Amygdala (tissue), 56 donors: ENCODE measurements at regions not wholly inside any gene's neighbourhood (a gene's known extent, or its start where the extent isn't known, plus 50 kb on each side); places are given as distances from the start of the nearest gene placed in this dataset.
"Not testable (repeated sequence)": the region's sequence is repeated elsewhere in the genome, so short reads cannot be mapped to it uniquely, and the experiment has no call there.

Experiments
- DNase-seq, 56 donors: peaks; one replicate each; lab custom pipeline; 2025; lab: John Stamatoyannopoulos, UW

- no peak for DNase-seq
Observed at GRCh38 chr19:56976300-56976699, 135.8 kb upstream of the PEG3 start.

GRCh38 chr19:56976995-56977906 is 136.7 kb upstream of the PEG3 start:
- DNase-seq = no peak

DNA sequence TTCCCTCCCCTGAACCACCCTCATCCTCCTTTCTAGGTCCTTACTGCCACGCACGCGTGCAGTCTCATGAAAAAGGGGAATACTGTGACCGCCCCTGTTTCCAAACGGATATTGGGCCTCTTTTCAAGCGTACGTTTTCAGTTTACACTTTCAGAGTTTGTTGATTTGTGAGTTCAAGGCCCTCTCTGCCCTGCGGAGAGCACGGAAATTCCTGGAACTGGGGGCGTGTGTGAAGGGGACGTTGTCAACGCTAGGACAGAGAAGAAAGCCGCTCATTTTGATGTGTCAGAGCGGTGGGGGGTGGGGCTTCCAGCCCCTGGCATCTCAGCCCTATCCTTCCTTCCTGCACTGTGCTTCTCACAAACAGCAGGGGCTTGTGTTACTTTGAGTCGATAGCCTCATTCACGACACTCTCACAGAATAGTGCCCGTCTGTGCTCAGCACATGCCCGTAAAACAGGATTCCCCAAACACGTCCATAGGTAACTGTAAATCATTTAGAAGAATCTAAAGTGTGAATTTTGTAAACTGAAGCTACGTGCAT is 137.6 kb upstream of the PEG3 start:
- no peak for DNase-seq

DNA sequence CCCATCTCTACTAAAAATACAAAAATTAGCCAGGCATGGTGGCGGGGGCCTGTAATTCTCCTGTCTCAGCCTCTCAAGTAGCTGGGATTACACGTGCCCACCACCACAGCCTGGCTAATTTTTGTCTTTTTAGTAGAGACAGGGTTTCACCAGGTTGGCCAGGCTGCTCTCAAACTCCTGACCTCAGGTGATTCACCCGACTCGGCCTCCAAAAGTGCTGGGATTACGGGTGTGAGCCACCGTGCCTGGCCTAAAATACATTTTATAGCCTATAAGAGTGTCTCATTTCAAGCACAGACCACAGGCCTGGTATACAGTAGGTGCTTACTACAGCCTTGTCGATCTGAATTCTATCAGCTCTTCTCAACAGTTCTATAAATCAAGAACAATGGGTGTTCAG is 139.5 kb upstream of the USP29 start:
- DNase-seq = not testable (repeated sequence)

GRCh38 chr19:56980906-56981305 is 138.9 kb upstream of the USP29 start:
- peak in 3 of 56 donors; percentile 7 to 23 (median 13) for DNase-seq

- not testable (repeated sequence) for DNase-seq
Observed at GRCh38 chr19:56981440-56981839, 138.3 kb upstream of the USP29 start.

DNA sequence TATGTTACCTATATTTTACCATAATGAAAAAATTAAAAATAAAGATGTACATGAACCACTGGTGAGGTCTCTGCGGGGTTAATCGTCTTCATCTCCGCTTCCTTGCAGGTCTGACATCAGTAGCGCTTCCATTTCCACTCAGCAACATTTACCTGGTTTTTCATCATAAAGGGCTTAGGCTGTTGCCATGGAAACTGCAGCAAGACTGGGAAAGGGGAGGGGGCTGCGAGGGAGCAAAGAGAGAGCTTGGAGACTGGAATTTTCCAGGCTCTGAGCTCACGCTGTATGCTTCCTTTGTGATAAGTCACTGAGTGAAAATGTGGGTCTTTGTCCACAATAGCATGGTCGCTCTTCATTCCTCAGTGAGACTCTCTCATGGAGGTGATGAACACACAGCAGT is 136.6 kb upstream of the USP29 start:
- DNase-seq = peak in 7 of 56 donors; percentile 4 to 44 (median 14)

GRCh38 chr19:56983804-56984203 is 136.0 kb upstream of the USP29 start:
- DNase-seq = no peak

DNA sequence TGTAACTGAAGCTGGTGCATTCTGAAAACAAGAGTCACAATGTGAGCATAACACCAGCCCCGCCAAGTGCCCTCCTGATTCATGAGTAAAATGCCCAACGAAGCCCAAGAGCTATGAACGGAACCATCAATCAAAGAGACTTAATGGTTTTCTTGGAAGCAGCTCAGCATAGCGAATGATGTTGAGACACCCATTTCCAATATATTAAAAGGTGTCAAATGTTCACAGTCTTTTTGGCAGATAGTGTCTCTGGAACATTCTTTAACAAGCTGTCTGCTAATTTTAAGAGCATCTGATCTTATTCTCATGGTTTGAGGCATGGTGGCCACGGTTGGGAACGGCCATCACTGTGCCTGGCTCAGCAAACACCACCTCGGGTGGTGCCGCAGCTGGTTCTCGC is 133.4 kb upstream of the USP29 start:
- DNase-seq = no peak

- peak in 17 of 56 donors; percentile 8 to 52 (median 28) for DNase-seq
Observed at GRCh38 chr19:56987184-56987583, 132.6 kb upstream of the USP29 start.

DNA sequence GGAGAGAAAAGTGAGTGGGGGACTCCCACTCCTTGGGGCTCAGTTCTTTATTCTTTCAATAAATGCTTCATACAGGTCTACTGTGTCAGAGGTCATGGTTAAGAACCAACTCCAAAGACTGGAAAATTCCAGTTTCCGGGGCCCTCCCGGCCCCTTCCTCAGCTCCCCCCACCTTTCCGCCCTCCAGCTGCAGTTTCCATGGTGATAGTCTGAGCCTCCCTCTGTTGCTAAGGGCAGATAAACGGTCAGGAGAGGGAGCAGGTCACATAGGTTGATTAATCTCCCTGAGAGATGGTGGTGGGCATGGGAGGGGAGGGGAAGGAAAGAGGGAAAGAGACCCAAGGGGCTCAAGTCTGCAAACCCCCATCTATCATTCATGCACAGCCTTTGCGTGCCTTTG is 131.5 kb upstream of the USP29 start:
- DNase-seq = no peak

DNA sequence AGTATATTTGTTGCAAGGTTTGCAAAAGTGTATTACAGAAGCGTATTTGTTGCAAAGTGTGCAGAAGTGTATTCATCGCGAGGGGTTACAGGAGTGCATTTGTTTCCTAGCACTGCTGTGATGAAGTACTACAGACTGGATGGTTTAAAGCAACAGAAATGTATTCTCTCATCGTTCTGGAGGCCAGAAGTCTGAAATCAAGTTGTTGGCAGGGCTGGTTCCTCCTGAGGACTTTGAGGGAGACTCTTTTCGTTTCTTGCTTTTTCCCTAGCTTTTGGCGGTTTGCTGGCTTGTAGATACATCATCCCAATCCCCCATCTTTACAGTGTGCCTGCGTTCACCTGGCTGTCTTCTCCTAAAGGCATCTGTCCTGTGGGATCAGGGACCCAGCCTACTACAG is 127.9 kb upstream of the USP29 start:
- no peak for DNase-seq

- DNase-seq = no peak
Observed at GRCh38 chr19:56993851-56994250, 125.9 kb upstream of the USP29 start.

GRCh38 chr19:56994251-56995017 is 125.4 kb upstream of the USP29 start:
- no peak for DNase-seq

- no peak for DNase-seq
Observed at GRCh38 chr19:56995303-56995702, 124.5 kb upstream of the USP29 start.

DNA sequence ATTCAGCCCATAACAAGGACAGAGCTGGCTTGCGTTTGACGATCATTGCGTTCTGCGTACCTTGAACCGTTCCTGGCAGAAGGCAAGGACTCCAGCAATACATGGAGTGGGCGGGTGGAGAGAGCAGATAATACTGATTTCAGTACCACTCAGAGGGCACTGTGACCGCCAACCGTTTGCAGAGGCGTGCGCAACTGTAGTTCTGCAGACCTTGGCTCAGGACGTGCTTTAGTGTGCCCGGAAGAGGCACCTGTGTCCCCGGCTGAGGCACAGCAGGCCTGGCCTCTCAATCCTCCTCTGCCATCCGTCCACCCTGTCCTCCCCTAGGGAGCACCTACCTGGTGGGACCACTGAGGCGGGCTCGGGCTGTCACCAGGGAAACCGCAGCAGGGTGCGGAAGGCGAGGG is 117.6 kb upstream of the USP29 start:
- no peak for DNase-seq

DNA sequence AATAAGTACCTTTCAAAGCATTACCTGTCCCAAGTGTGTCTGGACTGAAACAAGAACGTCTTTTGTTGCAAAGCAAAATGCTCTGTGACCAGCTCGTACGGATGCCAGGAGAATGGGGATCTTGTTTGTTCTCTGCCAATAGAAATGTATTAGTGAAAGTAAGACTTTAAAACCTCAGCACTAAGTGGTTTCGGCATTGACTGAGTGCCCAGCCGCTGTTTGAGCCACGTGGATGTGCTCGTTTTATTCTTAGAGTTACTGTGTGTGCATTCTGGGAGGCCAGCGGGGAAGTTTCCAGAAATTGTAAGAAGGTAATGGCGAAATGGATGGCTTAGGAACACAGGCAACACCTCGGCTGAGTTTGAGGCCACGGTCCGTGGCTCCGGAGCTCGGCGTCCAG is 117.1 kb upstream of the USP29 start:
- peak in 3 of 56 donors; percentile 10 to 15 (median 13) for DNase-seq

DNA sequence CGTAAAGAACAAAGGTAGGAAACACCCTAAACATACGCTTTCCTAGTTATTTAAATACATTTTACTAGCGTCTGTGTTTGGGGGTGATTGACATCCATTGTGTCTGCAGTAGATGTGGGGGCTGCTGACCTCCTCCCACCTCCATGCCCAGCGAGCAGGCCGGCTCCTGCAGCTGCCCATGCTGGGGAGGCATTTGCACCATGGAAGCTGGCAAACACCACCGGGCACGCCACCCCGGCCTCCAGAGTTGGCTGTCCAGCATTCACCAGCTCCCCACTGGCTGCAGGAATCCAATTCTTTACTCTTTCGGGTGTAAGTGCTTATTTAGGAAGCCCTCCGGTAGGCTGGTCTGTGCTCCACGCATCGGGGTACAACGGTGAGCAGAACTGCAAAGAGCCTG is 115.4 kb upstream of the USP29 start:
- DNase-seq = no peak

DNA sequence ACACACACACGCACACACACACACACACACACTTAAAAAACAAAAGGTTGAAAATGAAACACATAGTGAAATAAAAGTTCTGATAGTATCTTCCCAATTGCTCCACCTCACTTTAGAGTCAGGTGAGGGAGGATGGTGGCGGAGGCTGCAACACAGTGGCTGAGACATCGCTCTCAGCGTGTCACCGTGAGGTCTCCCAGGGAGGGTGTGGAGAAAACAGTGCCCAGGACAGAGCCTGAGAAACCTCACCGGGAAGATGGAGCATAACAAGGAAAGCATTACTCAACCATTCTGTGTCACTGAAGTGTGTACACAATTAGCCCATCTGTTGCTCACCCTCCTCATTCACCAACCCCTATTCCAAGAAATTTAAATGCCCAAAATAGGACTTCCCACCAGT is 111.4 kb upstream of the USP29 start:
- peak in 7 of 56 donors; percentile 6 to 43 (median 15) for DNase-seq

- DNase-seq = peak in 5 of 56 donors; percentile 2 to 33 (median 27)
Observed at GRCh38 chr19:57010541-57010940, 109.2 kb upstream of the USP29 start.

- DNase-seq = peak in 16 of 56 donors; percentile 3 to 65 (median 32)
Observed at GRCh38 chr19:57016076-57016475, 103.7 kb upstream of the USP29 start.
